Keratinocyte (primary cell): ENCODE measurements at regions not wholly inside any gene's neighbourhood (a gene's known extent, or its start where the extent isn't known, plus 50 kb on each side); places are given as distances from the start of the nearest gene placed in this dataset.

ENCODE experiments used
- DNase-seq: peaks from one replicate; pipeline ENCODE4 v3.0.0-alpha.2; 2011; ENCODE audit warnings: low read depth, missing footprints, low spot score
- FAIRE-seq: peaks from 2 replicates; lab custom pipeline; 2011; peaks lifted over from hg19 to GRCh38; lab: Jason Lieb, UNC
- H2AFZ ChIP-seq: 2 replicates; pipeline ENCODE4 v1.6.0; 2012; ENCODE audit warnings: low read length, control low read depth, inconsistent platforms; ENCODE audit not compliant: control insufficient read depth
- H3K27ac ChIP-seq: 2 replicates; pipeline ENCODE4 v1.5.1; 2011; ENCODE audit warnings: low read length; ENCODE audit not compliant: control insufficient read depth, insufficient read depth
- H3K27me3 ChIP-seq: 3 replicates; pipeline ENCODE4 v1.6.0; 2011; ENCODE audit warnings: low read length; ENCODE audit not compliant: control insufficient read depth, insufficient read depth; ENCODE audit errors: extremely low read depth
- H3K36me3 ChIP-seq, 2 experiments: 2 replicates in 1 of 2; 3 replicates in 1 of 2; pipeline ENCODE4 v1.5.1; 2011; ENCODE audit warnings: low read length in 2 of 2, mild to moderate bottlenecking in 1 of 2; ENCODE audit not compliant: control insufficient read depth in 2 of 2, insufficient read depth in 2 of 2; ENCODE audit errors: extremely low read depth in 1 of 2
- H3K4me1 ChIP-seq: 3 replicates; pipeline ENCODE4 v1.5.1; 2011; ENCODE audit warnings: low read length; ENCODE audit not compliant: control insufficient read depth, insufficient read depth; ENCODE audit errors: extremely low read depth
- H3K4me2 ChIP-seq: 3 replicates; pipeline ENCODE4 v1.6.0; 2011; ENCODE audit warnings: low read depth, low read length; ENCODE audit not compliant: control insufficient read depth, insufficient read depth; ENCODE audit errors: extremely low read depth
- H3K4me3 ChIP-seq, 3 experiments: fragments of 200-600 bp in 1 of 3; sonication (generic) in 1 of 3; 2 replicates in 2 of 3; 3 replicates in 1 of 3; pipeline ENCODE4 v1.5.1; 2011 to 2016; ENCODE audit warnings: low read length in 3 of 3, mild to moderate bottlenecking in 3 of 3, control low read depth in 2 of 3, inconsistent platforms in 1 of 3, low read depth in 1 of 3, mixed read lengths in 1 of 3, mixed run types in 1 of 3, moderate library complexity in 1 of 3; ENCODE audit not compliant: control insufficient read depth in 2 of 3, insufficient read depth in 2 of 3; ENCODE audit errors: extremely low read depth in 1 of 3
- H3K79me2 ChIP-seq: 2 replicates; pipeline ENCODE4 v1.6.0; 2012; ENCODE audit warnings: low read length; ENCODE audit not compliant: control insufficient read depth, insufficient read depth
- H3K9ac ChIP-seq: 3 replicates; pipeline ENCODE4 v1.6.0; 2011; ENCODE audit warnings: low read length; ENCODE audit not compliant: control insufficient read depth, insufficient read depth; ENCODE audit errors: extremely low read depth
- H3K9me1 ChIP-seq: 3 replicates; pipeline ENCODE4 v1.6.0; 2011; ENCODE audit warnings: low read length; ENCODE audit not compliant: control insufficient read depth, insufficient read depth; ENCODE audit errors: extremely low read depth
- H3K9me3 ChIP-seq: 2 replicates; pipeline ENCODE4 v1.5.1; 2012; ENCODE audit warnings: low read depth, low read length; ENCODE audit not compliant: control insufficient read depth
- H4K20me1 ChIP-seq: 3 replicates; pipeline ENCODE4 v1.6.0; 2011; ENCODE audit warnings: low read length; ENCODE audit not compliant: control insufficient read depth, insufficient read depth; ENCODE audit errors: extremely low read depth
- EZH2 ChIP-seq: IDR thresholded peaks from one replicate; pipeline ENCODE4 v1.6.1; 2012; ENCODE audit warnings: inconsistent platforms, mild to moderate bottlenecking, low read length, moderate library complexity
- dilution Hi-C: fragments of 300-500 bp; cut with MboI; formaldehyde crosslinking; loops from one replicate; pipeline ENCODE4 v1.7.0; 2020; ENCODE audit warnings: low sequenced_read_pairs; ENCODE audit not compliant: extremely low pct_ligation_motif_present
- TF ChIP-seq, protein P1 (sequence below), 3 experiments: IDR thresholded peaks in 1 of 3; conservative IDR thresholded peaks in 1 of 3; optimal IDR thresholded peaks in 1 of 3; 2 replicates in 2 of 3; 3 replicates in 1 of 3; pipeline versions ENCODE3 to v1.5.1; 2011; ENCODE audit warnings: low read length in 3 of 3, mild to moderate bottlenecking in 3 of 3, moderate library complexity in 2 of 3, control low read depth in 1 of 3, inconsistent platforms in 1 of 3; ENCODE audit not compliant: insufficient read depth in 2 of 3; ENCODE audit errors: extremely low read depth in 1 of 3

DNA sequence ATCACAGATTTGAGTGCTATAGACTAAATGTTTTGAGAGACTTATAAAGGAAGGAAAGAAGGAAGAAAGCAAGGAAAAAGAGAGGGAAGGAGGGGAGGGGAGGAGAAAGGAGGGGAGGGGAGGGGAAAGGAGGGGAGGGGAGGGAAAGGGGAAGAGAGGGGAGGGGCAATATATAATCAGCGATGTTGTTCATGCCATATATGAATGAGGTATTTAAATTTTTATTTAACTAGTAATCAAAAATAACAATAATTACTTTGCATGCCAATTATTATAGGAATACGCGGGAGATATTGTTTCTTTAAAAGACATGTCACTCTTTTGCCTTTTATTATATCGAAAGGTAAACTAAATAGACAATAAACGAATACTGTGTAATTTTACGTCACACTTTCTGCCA, 1029.7 kb downstream of the FAT4 start:
- Histone ChIP-seq H3K9me1 (no peaks in the 10 kb centered on the region), H3K4me2 (no peak overlapping the region), H3K27me3 (no peaks in the 10 kb centered on the region), H3K9ac (no peak overlapping the region), H3K27ac (no peak overlapping the region), H3K9me3 (no peaks in the 10 kb centered on the region), H4K20me1 (no peaks in the 10 kb centered on the region), H3K4me3 (no peak overlapping the region), H3K4me1 (no peaks in the 10 kb centered on the region), H2AFZ (no peak overlapping the region), H3K79me2 (no peaks in the 10 kb centered on the region), H3K36me3 (no peaks in the 10 kb centered on the region)
- DNase-seq = no peak
- dilution Hi-C loops = no loop called here
- no peak for FAIRE-seq
- TF ChIP-seq, protein P1, sequence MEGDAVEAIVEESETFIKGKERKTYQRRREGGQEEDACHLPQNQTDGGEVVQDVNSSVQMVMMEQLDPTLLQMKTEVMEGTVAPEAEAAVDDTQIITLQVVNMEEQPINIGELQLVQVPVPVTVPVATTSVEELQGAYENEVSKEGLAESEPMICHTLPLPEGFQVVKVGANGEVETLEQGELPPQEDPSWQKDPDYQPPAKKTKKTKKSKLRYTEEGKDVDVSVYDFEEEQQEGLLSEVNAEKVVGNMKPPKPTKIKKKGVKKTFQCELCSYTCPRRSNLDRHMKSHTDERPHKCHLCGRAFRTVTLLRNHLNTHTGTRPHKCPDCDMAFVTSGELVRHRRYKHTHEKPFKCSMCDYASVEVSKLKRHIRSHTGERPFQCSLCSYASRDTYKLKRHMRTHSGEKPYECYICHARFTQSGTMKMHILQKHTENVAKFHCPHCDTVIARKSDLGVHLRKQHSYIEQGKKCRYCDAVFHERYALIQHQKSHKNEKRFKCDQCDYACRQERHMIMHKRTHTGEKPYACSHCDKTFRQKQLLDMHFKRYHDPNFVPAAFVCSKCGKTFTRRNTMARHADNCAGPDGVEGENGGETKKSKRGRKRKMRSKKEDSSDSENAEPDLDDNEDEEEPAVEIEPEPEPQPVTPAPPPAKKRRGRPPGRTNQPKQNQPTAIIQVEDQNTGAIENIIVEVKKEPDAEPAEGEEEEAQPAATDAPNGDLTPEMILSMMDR (optimal IDR thresholded peaks at IDR 0.05 in 1 of 3, IDR thresholded peaks at IDR 0.05 in 1 of 3, conservative IDR thresholded peaks at IDR 0.05 in 1 of 3; ENCODE audit: extremely low read depth in 1 of 3, insufficient read depth in 2 of 3, low read length in 3 of 3) = no peak
- TF ChIP-seq EZH2 = no peak

DNA sequence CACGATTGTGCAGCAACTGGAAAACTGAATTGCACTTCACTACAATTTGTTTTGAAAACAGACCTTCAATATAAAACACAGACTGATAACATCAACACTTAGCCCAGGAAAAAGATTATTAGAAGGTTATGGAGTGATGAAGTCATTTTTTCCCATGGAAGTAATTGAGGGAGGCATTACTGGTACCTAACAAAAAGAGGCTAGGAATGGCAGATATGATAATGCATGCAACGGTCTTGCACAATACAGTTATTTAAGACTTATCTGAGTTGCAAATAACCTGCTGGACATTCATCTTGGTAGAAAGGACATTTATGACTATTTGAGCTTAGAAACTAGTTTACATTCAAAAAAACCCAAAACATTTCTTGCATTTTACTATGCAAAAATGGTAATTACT, 1031.9 kb downstream of the FAT4 start:
- Histone ChIP-seq H3K36me3 (no peaks in the 10 kb centered on the region), H4K20me1 (no peaks in the 10 kb centered on the region), H2AFZ (no peak overlapping the region), H3K9ac (no peak overlapping the region), H3K27me3 (no peaks in the 10 kb centered on the region), H3K4me2 (no peak overlapping the region), H3K9me3 (no peaks in the 10 kb centered on the region), H3K4me3 (no peak overlapping the region), H3K79me2 (no peaks in the 10 kb centered on the region), H3K9me1 (no peaks in the 10 kb centered on the region), H3K4me1 (no peaks in the 10 kb centered on the region), H3K27ac (no peak overlapping the region)
- no peak for TF ChIP-seq EZH2
- TF ChIP-seq, protein P1 (optimal IDR thresholded peaks at IDR 0.05 in 1 of 3, IDR thresholded peaks at IDR 0.05 in 1 of 3, conservative IDR thresholded peaks at IDR 0.05 in 1 of 3; ENCODE audit: extremely low read depth in 1 of 3, insufficient read depth in 2 of 3, low read length in 3 of 3) = no peak
- no peak for DNase-seq
- dilution Hi-C loops = no loop called here
- no peak for FAIRE-seq
